HUES48 (cell line): ENCODE measurements at regions not wholly inside any gene's neighbourhood (a gene's known extent, or its start where the extent isn't known, plus 50 kb on each side); places are given as distances from the start of the nearest gene placed in this dataset.

Experiments
- H3K27ac ChIP-seq: one replicate; pipeline ENCODE4 v1.7.0; 2013; ENCODE audit warnings: low read depth, low read length, inconsistent platforms
- H3K27me3 ChIP-seq: 2 replicates; pipeline ENCODE4 v1.6.1; 2013; ENCODE audit warnings: mild to moderate bottlenecking, low read length; ENCODE audit not compliant: control insufficient read depth, insufficient read depth
- H3K36me3 ChIP-seq: 2 replicates; pipeline ENCODE4 v1.6.1; 2013; ENCODE audit warnings: low read length; ENCODE audit not compliant: control insufficient read depth, insufficient read depth
- H3K4me1 ChIP-seq: 2 replicates; pipeline ENCODE4 v1.6.1; 2013; ENCODE audit warnings: mild to moderate bottlenecking, low read length; ENCODE audit not compliant: control insufficient read depth, insufficient read depth
- H3K4me3 ChIP-seq: 2 replicates; pipeline ENCODE4 v1.5.1; 2013; ENCODE audit warnings: mild to moderate bottlenecking, low read depth, low read length
- H3K9ac ChIP-seq: 2 replicates; pipeline ENCODE4 v1.6.1; 2013; ENCODE audit warnings: mild to moderate bottlenecking, low read depth, low read length, moderate library complexity
- H3K9me3 ChIP-seq: 2 replicates; pipeline ENCODE4 v1.6.1; 2013; ENCODE audit warnings: low read length; ENCODE audit not compliant: control insufficient read depth, insufficient read depth

- no peaks in the 10 kb centered on the region for H3K36me3 ChIP-seq
- H3K9me3 ChIP-seq, result no peaks in the 10 kb centered on the region
- H3K27me3 ChIP-seq, result no peaks in the 10 kb centered on the region
- peaks cover 13% of the 10 kb centered on the region for H3K4me1 ChIP-seq
- H3K4me3 ChIP-seq, result no peak overlapping the region
- no peak overlapping the region for H3K9ac ChIP-seq
- H3K27ac ChIP-seq, result no peak overlapping the region
These were observed 190.2 kb upstream of the TNRC6C start for GRCh38 chr17:77768248-77768852.

GRCh38 chr17:77769215-77769614, 189.3 kb upstream of the TNRC6C start:
- Histone ChIP-seq H3K36me3 (no peaks in the 10 kb centered on the region), H3K27ac (no peak overlapping the region), H3K4me3 (no peak overlapping the region), H3K4me1 (peaks cover 9% of the 10 kb centered on the region), H3K9ac (no peak overlapping the region), H3K27me3 (peaks cover 3% of the 10 kb centered on the region; the same call in 1 of the 2 replicates), H3K9me3 (no peaks in the 10 kb centered on the region)

- H3K4me3 ChIP-seq, result no peak overlapping the region
- H3K36me3 ChIP-seq, result no peaks in the 10 kb centered on the region
- no peak overlapping the region for H3K9ac ChIP-seq
- H3K27me3 ChIP-seq, result peaks cover 3% of the 10 kb centered on the region; the same call in 1 of the 2 replicates
- no peaks in the 10 kb centered on the region for H3K9me3 ChIP-seq
- H3K4me1 ChIP-seq, result peaks cover 9% of the 10 kb centered on the region
- no peak overlapping the region for H3K27ac ChIP-seq
These were observed 188.7 kb upstream of the TNRC6C start for GRCh38 chr17:77769762-77770161.

GRCh38 chr17:77770331-77771105, 188.0 kb upstream of the TNRC6C start:
- Histone ChIP-seq H3K36me3 (no peaks in the 10 kb centered on the region), H3K27me3 (peaks cover 3% of the 10 kb centered on the region; the same call in 1 of the 2 replicates), H3K9me3 (no peaks in the 10 kb centered on the region), H3K9ac (no peak overlapping the region), H3K27ac (peak overlapping the region; percentile 11), H3K4me1 (peaks cover 9% of the 10 kb centered on the region), H3K4me3 (no peak overlapping the region)

- H3K9me3 ChIP-seq, result no peaks in the 10 kb centered on the region
- H3K27me3 ChIP-seq, result peaks cover 3% of the 10 kb centered on the region; the same call in 1 of the 2 replicates
- H3K27ac ChIP-seq, result no peak overlapping the region
- peaks cover 9% of the 10 kb centered on the region for H3K4me1 ChIP-seq
- H3K9ac ChIP-seq, result no peak overlapping the region
- no peak overlapping the region for H3K4me3 ChIP-seq
- H3K36me3 ChIP-seq, result no peaks in the 10 kb centered on the region
These were observed 187.4 kb upstream of the TNRC6C start for GRCh38 chr17:77771145-77771544.

- Histone ChIP-seq H3K9ac (no peak overlapping the region), H3K4me3 (no peak overlapping the region)
These were observed 186.9 kb upstream of the TNRC6C start for GRCh38 chr17:77771587-77771986.

GRCh38 chr17:77771998-77772397, 186.5 kb upstream of the TNRC6C start:
- Histone ChIP-seq H3K4me1 (peaks cover 9% of the 10 kb centered on the region), H3K4me3 (no peak overlapping the region), H3K27me3 (peaks cover 3% of the 10 kb centered on the region; the same call in 1 of the 2 replicates), H3K9me3 (no peaks in the 10 kb centered on the region), H3K9ac (no peak overlapping the region), H3K27ac (no peak overlapping the region), H3K36me3 (no peaks in the 10 kb centered on the region)

More at GRCh38 chr17:77771587-77771986, 186.9 kb upstream of the TNRC6C start:
- Histone ChIP-seq H3K27me3 (peaks cover 3% of the 10 kb centered on the region; the same call in 1 of the 2 replicates), H3K36me3 (no peaks in the 10 kb centered on the region), H3K4me1 (peaks cover 9% of the 10 kb centered on the region), H3K27ac (no peak overlapping the region), H3K9me3 (no peaks in the 10 kb centered on the region)

- no peak overlapping the region for H3K9ac ChIP-seq
These were observed 186.0 kb upstream of the TNRC6C start for GRCh38 chr17:77772461-77772897.

GRCh38 chr17:77772899-77773358, 185.6 kb upstream of the TNRC6C start:
- Histone ChIP-seq H3K27me3 (peaks cover 3% of the 10 kb centered on the region; the same call in 1 of the 2 replicates), H3K9ac (no peak overlapping the region), H3K4me3 (no peak overlapping the region), H3K4me1 (peaks cover 9% of the 10 kb centered on the region), H3K27ac (no peak overlapping the region), H3K36me3 (no peaks in the 10 kb centered on the region), H3K9me3 (no peaks in the 10 kb centered on the region)

More at GRCh38 chr17:77772461-77772897, 186.0 kb upstream of the TNRC6C start:
- no peaks in the 10 kb centered on the region for H3K9me3 ChIP-seq
- no peak overlapping the region for H3K4me3 ChIP-seq
- H3K4me1 ChIP-seq, result peaks cover 9% of the 10 kb centered on the region
- no peaks in the 10 kb centered on the region for H3K36me3 ChIP-seq
- peaks cover 3% of the 10 kb centered on the region; the same call in 1 of the 2 replicates for H3K27me3 ChIP-seq
- no peak overlapping the region for H3K27ac ChIP-seq

- Histone ChIP-seq H3K9me3 (no peaks in the 10 kb centered on the region), H3K9ac (no peak overlapping the region), H3K27me3 (peaks cover 7% of the 10 kb centered on the region), H3K36me3 (no peaks in the 10 kb centered on the region), H3K4me3 (no peak overlapping the region), H3K27ac (no peak overlapping the region), H3K4me1 (peaks cover 9% of the 10 kb centered on the region)
These were observed 184.3 kb upstream of the TNRC6C start for GRCh38 chr17:77774182-77774581.
